ENCODE measurements at regions not wholly inside any gene's neighbourhood (a gene's known extent, or its start where the extent isn't known, plus 50 kb on each side); places are given as distances from the start of the nearest gene placed in this dataset.

DNA sequence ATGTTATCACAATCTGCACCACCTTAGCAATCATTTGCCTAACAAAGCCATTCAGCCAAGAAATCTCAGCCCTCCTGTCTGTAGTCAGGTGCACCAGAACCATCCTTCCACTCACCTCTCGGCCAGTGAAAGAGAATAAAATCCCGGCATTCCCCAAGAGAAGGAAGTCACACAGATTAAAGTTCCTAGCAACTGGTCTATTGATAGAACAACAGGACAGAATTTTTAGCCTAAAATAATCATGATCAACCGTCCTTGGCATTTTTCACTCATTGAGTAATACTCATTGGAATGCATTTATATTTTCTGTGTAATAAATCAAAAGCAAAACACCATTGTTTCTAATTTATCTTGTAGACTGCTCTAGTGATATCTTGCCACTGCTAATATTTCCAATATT lies 85.7 kb upstream of the CDH4 start:
- DNase-seq (ENCODE audit: low read depth): no peak

DNA sequence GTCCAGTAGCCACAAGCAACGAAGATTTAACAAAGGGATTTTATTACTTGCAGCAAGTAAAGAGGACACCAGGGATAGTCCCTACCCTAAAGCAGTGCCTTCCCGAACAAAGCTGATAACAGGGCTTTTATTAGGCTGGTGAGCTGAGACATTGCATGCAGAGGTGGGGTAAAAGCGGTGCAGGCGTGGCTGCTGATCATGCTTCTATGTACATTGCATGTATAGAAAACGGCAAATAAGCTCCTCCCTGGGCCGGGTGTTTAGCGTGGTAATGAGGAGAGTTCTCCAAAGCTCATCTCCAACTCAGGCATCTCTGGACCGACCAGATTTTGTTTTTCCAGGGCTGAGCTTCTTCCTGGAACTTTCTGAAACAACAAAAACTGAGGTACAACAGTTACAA lies 83.5 kb upstream of the CDH4 start:
- no peak for DNase-seq (ENCODE audit: low read depth)

DNA sequence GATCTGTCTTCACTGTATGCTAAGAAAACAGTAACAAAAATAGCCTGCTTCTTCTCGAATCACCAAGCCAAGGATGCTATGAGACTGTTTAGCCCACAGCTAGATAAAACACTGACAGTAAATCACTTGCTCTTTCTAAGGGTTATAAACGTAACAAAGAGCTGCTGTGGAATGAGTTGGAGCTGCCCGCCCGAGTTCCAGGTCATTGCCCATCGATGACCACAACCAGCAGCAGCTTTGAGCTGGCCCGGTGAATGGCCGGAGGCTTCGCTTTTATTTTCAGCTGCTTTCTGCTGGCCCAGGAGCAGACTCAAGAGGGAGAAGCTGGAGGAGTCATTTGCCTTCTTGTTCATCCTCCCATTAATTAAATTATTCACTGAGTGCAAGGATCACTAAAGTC lies 82.2 kb upstream of the CDH4 start:
- no peak for DNase-seq (ENCODE audit: low read depth)

DNA sequence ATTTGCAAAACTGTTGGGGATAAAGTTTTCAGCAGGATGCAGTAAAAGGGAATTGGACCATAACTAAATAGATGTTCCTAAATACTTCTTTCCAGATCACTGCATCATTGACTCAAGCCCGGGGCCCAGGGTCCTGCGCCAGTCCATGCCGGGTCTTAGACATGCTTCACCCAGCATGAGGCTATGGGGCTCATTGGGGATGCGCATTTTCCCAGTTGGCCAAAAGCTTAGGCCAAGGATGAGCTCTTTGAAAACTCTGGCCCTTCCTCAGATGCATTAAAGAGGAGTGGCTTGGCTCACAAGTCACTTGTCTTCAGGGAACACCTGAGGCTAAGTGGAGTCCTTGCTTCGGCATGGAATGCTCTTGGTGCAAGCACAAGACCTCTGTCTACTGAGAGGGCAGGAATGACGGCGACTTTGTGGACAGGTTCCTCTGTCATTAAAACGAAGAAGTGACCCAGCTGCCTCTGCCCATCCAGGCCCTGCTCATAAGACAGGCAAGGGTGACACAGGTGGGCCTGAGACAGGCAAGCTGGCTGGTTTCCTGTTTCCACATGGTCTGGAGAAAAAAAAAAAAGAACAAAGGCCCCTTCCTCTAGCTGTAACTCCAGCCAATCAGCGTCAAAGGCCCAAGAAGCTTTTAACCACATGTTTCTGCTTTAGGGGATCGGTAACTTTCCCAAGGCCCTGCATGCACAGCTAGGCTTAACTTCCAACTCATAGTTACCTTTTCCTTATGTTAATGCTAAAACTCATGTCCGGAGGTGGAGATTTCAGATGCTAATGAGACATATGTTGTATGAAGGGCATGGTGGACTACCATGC lies 81.4 kb upstream of the CDH4 start:
- DNase-seq (ENCODE audit: low read depth): no peak

DNA sequence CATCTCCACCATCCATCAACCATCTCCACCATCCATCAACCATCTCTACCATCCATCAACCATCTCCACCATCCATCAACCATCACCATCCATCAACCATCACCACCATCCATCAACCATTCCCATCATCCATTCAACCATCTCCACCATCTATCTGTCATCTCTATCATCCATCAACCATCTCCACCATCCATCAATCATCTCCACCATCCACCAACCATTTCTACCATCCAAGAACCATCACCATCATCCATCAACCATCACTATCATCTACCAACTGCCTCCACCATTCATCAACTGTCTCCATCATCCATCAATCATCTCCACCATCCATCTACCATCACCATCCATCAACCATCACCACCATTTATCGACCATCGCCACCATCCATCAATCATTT lies 78.8 kb upstream of the CDH4 start:
- DNase-seq (ENCODE audit: low read depth): no peak

DNA sequence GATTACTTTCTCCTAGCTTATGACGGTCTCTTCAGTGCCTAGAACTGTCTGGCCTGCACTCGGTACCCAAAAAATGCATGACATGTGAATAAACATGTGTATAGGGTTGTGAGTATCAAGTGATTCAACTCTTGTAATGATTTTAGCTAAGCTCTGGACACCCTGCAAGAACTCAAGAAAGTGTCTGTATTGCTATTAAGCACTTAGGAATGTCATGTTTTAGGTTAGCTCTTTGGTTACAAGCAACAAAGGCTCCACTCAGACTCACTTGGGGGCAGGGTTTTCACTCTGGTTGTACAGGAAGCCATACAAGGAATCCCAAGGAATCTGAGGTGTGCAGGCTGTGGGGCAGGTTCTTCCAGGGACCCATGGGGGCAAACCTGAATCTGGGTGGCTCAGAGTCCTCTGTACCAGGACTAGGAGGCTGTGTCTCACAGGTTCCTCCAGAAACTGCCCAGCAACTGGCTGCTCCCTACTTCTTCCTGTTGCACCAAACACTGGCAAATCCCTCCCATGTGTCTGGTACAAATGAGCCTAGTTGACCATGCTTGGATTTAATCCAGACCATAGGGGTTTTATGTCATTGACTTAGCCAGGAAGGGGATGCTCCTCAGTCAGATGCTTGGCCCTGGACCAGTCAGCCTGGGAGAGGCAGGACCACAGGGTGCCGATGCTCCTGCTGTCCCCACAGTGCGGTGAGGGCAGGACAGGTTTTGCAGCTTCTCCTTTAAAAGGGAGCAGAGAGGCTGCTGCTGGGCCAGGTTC lies 77.9 kb upstream of the CDH4 start:
- DNase-seq (ENCODE audit: low read depth): no peak

DNA sequence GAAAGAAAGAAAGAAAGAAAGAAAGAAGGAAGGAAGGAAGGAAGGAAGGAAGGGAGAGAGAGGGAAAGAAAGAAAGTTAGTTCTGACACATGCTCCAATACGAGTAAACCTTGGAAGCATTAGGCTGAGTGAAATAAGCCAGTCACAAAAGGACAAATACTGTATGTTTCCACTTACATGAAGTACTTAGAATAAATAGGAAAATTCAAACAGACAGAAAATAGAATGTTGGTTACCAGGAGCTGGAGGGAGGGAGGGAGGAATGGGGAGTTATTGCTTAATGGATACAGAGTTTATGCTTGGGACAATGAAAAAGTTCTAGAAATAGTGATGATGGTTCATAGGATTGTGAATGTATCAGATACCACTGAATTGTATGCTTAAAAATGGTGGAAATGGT lies 75.2 kb upstream of the CDH4 start:
- no peak for DNase-seq (ENCODE audit: low read depth)

DNA sequence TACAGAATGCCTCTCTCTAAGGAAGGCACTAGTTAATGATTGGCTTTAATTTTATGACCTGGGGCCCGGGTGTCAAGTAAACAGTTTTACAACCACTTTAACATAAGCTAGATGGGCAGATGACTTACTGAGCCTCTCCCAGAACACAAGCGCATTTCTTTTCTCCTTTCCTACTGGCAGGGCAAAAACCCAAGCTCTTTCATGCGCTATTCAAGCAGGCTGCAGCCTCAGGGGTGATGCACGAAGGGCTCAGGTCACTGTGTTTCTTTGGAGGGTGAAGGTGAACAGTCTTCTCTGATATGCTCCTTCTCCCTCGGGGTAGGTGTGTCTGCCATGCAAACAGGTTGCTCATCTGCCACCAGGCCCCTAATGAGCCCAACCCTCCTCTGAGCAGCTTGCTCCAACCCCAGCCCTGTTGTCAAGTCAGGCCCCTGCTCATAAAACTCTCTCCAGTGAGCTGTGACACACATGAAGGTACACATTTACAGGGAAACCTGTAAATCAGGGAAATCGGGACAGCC lies 73.5 kb upstream of the CDH4 start:
- no peak for DNase-seq (ENCODE audit: low read depth)

DNA sequence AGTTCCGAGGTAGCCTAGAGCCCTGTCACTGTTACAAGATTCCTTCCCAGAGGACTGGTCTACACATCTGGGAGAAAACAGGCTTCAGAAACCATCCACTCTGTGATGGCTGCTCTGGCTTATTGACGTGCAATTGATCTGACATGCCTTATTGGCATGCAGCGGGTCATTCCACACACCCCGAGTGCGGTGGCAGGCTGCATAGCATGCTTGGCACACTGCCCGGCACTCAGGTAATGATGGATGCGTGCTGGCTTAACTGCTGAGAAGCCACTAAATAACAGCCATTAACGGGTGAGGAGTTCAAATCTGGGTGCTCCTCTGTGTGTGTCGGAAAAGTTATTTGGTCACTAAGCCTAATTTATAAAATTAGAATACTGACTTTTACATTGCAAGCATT lies 67.9 kb upstream of the CDH4 start:
- no peak for DNase-seq (ENCODE audit: low read depth)

DNA sequence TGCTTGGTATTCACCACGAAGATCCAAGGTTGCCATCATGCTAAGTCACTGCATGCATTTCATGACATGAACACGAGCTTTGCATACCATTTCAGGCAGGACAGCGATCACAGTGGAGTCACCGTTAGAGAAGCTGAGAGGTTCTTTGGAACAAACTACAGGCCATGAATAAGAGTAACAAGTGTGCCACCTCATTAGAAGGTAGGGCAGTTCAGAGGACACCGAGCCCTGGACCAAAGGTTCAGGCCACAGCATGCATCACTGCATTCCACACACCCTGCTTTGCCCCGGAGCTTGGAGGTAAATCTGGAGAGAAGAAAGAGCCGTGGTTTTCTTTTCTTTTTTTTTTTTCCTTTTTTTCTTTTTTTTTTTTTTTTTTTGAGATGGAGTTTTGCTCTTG lies 66.9 kb upstream of the CDH4 start:
- DNase-seq (ENCODE audit: low read depth): no peak

DNA sequence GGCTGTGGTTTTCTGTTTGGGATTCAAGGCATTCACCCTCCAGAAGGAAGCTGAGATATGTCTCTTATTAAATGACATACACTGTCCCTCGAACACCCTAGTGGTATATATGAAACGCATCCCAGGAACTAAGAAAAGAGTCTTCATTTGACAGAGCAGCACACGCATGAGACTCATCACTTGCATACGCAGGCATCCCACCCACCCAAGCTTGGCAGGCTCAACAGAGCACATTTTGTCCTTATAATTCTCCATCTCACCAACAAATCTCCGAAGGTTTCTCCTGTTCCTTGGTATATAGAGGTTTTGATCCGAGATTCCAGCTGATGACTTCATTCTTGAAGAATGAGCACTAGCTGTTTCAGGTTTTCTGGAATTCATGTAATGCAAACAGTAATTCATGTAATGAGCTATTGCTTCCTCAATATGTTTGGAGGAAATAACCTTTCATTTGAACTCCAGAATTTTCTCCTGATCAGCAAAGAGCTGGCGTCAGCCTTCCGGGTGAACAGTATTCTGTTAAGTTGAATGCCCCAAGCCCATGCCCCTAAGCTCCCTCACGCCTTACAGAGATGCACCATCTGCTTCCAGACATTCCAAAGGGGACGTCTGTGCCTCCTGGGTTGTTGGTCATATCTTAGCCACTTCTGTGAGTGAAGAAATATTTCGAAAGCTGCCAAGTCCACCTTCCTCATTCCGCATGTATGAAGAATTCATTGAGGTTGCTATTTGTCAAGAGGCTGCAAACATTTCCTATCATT lies 66.0 kb upstream of the CDH4 start:
- no peak for DNase-seq (ENCODE audit: low read depth)

DNA sequence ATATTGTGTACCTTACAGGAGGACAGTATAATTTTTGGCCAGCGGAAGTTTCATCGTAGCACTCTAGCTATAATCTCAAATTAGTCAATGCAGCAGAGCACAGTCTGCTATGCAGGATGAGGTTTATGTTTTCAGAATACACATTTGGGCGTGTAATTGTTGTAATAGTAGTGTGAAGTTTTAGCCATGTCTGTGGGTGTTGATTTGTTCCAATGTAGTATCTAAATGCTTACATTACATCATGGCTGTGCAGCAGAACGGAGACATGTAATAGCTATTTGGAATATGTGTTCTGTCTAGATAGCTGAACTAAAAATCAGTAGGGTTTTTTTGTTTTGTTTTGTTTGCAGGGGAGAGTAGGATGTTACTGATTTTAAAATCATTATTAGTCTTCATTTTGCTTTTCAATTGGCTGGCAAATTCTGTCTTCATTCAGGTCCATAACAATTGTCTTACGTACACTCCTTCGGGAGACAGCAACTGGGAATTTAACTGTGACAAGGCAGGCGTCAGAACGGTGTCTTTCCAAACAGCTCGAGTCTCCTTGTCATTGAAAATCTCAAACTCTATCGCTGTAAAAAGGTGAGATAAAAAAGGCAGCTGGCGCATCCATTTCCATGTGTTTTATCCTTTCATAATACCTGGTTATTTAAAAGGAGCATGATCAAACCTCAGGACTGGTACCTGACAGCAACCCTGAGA lies 65.1 kb upstream of the CDH4 start:
- no peak for DNase-seq (ENCODE audit: low read depth)

DNA sequence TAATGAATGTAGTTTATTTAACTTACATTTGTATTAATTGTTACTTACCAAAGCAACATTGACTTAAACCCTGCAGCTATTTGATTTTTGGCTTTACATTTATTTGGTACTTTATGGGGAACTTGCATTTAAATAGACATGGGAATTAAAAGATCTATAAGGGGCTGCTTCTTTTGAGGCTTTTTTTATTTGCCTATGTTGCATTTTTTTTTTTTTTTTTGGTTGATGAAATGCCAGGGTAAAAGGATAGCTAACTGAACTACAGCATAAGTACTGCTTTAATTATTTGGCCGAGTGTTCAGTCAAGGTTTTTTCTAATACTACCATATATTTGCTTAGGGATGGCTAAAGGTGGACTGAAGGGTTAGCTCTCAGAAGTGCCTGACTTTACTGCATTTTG lies 62.5 kb upstream of the CDH4 start:
- no peak for DNase-seq (ENCODE audit: low read depth)

DNA sequence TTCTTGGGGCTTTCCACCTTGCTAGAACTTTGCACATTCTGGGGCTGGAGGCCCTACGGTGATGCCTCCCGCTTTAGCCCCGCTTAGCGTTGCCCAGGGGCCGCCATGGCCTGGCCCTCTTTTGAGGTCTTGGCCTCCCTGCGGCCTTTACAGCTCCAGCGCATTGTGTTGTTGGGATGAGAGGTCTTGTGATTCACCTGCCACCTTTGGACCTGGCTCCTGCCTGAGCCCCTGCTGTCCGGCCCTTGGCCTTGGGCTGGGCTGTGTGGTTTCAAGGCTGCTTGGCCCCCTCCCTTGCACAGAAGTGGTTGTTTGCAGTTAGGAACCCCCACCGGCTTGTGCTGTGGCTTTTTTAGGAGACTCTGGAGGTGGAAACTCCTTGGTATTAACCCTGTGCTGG lies 61.0 kb upstream of the CDH4 start:
- DNase-seq (ENCODE audit: low read depth): no peak

DNA sequence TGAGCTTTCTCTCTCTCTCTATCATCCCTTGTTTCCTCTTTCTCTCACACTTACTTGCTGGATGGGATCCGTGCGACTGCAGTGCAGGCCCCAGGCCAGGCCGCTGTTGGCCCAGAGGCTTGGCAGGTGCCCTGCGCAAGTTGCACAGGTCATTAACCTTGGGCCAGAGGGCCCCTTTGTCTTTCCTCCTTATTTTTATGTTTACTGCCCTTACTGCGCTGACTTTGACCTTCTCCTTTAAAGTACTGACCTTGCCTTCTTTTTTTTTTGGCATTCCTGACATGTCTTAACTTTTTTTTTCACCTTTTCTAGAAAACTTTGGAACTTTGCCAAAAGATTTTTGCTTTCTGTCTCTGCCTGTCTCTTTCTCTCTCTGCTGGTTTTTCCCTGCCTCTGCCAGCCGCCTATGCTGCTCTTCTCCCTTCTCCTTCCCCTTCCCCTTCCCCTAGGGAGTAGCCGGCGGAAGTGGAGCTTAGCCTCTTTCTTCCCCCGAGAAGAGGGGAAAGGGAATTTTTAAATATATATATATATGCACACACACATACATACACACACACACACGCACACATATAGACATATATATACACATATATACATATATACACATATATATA lies 59.6 kb upstream of the CDH4 start:
- DNase-seq (ENCODE audit: low read depth): no peak

DNA sequence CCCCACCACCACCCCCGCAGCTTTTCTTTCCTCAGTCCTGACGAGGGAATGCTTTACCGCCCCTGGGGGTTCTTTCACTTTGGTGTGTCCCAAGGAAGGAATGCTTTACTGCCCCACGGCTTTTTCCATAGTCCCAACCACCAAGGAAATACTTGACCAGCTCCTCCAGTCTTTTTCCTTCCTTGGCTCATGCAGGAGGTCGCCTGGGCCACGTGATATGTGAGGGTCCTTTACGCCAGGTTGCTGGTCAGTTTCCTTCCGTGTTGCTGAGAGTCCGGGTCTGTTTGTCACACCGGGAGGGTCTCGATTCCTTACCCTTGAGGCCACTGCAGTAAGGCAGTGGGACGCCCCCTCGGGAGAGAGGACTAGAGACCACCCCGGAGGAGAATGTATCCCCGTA lies 58.9 kb upstream of the CDH4 start:
- no peak for DNase-seq (ENCODE audit: low read depth)
